GM20000 (cell line): ENCODE measurements at regions not wholly inside any gene's neighbourhood (a gene's known extent, or its start where the extent isn't known, plus 50 kb on each side); places are given as distances from the start of the nearest gene placed in this dataset.

Experiments used
- DNase-seq: peaks from one replicate; pipeline ENCODE4 v3.0.0; 2012; ENCODE audit warnings: low spot score
- TF ChIP-seq, protein P1 (sequence below): IDR thresholded peaks from 2 replicates; pipeline ENCODE4 v1.5.1; 2012; ENCODE audit warnings: mild to moderate bottlenecking, control low read depth; ENCODE audit errors: extremely low read depth, missing control alignments

DNA sequence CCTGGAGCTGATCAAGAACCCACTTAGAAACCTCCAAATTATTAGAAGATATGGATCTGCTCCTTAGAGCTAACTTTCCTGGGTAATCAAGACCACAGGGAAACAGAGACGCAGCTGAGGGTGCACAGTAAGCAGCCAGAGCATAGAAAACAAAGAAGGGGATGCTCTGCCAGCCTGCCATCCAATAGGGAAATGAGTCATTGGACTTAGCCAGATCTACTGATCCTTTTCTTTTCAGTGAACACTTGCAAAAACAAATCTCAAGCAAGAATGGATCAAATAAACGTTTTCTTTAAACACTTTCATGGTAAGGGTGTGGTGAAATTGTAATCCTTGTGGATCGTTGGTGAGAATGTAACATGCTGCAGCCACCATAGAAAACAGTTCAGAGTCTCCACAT, 474.0 kb downstream of the LTN1 start:
- DNase-seq = no peak
- TF ChIP-seq, protein P1, sequence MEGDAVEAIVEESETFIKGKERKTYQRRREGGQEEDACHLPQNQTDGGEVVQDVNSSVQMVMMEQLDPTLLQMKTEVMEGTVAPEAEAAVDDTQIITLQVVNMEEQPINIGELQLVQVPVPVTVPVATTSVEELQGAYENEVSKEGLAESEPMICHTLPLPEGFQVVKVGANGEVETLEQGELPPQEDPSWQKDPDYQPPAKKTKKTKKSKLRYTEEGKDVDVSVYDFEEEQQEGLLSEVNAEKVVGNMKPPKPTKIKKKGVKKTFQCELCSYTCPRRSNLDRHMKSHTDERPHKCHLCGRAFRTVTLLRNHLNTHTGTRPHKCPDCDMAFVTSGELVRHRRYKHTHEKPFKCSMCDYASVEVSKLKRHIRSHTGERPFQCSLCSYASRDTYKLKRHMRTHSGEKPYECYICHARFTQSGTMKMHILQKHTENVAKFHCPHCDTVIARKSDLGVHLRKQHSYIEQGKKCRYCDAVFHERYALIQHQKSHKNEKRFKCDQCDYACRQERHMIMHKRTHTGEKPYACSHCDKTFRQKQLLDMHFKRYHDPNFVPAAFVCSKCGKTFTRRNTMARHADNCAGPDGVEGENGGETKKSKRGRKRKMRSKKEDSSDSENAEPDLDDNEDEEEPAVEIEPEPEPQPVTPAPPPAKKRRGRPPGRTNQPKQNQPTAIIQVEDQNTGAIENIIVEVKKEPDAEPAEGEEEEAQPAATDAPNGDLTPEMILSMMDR = no peak

DNA sequence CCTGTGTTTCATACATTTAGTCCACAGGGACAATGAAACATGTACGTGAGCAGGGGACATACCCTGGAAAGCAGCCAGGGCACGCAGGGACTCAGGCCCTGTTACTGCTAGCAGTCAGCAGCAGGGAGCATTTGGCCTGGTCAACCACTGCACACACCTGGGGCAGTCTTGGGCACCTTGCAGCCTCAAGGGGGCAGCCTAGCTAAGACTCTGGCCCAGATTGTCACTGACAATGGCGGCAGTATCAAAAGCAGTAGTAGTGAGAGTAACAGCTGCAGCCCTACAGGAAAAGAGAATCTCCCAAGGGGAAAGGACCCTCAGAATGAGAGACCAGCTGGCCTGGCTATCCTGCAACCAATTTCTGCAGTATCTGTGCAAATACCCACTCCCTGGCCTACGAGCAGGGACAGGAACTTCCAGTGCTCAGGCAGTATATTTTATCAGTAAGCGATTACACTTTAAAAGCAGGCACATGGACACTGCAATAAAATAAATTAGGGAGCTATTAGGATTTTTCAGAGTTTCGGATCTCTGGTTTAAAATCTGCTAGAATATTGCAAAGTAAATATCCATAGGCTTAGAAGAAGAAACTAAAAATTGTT, 475.6 kb downstream of the LTN1 start:
- DNase-seq = peak; percentile 69
- TF ChIP-seq, protein P1 = peak; percentile 84

DNA sequence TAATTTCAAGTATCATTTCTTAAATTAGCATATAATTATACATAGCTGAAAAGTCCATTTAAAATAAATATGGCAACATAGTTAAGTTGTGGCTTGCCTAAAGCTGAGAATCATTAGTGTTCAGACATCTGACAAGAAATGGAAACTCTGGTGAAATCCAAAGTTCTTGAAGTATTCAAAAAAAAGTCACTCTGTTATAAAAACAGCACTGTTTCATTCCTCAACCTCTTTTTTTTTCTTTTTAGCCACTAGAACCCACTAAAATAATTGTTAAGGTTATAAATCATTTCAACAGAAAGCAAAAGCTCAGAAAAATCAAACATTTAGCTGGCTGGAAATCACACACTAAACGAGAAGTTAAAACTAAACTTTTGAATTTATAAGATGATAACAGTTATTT, 476.7 kb downstream of the LTN1 start:
- TF ChIP-seq, protein P1 = no peak
- no peak for DNase-seq

DNA sequence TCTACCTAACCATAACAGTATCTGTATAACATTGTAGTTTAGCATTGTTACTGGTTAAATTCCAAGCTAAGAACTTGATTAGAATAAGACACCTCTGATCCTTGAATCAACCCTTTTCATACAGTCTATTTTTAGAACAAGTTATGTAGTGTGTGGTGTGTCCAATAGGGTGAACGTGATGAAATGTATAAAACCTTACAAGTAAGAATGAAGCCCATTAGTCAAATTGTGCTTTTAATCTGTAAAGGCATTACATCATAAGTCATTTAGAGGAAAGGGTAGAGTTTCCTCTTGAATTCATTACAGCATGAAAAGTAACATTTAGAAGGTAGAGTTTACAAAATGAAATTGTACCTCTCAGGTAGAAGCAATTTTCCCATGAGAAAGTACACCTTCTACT, 479.2 kb downstream of the LTN1 start:
- no peak for DNase-seq
- TF ChIP-seq, protein P1 = no peak

DNA sequence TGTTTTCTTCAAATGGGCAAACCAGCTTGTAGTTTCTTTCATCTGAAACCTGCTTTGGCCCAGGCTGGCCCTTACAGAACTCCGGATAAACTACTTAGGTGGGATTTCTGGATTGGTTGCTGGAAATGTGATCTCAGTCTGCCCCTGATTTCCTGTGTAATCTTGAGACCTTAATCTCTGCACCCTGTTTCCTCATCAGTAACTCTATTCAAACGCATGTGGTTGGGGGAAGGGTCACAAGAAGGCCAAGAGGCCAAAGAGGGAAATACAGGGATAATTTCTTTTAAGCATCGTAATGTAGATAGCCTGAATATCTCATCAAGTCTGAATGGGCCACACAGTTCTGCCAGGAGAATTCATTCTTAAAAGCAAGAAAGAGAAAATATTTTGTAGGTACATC, 483.6 kb downstream of the LTN1 start:
- TF ChIP-seq, protein P1 = no peak

DNA sequence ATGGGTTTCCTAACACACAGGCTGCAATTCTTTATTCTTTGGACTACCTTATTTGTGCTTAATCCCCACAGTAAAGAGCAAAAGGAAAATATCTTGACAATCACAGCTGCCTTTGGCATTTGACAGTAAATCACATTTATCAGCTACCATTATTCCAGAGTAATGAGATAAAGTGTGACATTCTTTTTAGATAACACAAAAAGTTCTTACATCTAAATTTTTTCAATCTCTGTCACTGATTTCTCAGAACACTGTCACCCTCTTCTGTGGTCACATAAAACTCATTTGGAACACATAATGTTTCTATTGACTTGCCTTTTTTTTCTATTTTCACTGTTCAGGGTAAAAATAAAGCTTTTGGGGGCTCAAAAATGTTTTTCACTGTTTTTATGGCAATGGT, 484.6 kb downstream of the LTN1 start:
- TF ChIP-seq, protein P1 = no peak
- no peak for DNase-seq

More for the DNA sequence above, 483.6 kb downstream of the LTN1 start:
- DNase-seq = no peak

DNA sequence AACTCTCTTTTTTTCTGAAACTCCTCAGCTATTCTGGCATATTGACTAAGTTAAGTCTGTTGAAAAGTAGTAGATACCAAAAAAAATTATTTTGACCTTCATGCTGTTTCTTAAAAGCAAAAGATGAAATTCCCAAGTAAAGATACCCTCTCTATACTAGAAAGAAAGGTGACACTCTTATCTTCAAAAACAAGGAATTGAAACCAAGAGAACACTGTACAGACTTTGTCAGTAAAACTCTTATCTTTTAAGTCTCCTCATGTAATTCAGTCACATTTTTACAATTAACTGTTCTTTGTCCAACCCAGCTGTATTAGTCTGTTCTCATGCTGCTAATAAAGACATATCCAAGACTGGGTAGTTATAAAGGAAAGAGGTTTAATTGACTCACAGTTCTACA, 496.2 kb downstream of the LTN1 start:
- TF ChIP-seq, protein P1 = no peak
- no peak for DNase-seq
